Right renal pelvis (tissue), 4 donors: ENCODE measurements at regions not wholly inside any gene's neighbourhood (a gene's known extent, or its start where the extent isn't known, plus 50 kb on each side); places are given as distances from the start of the nearest gene placed in this dataset.
"Not testable (repeated sequence)": the region's sequence is repeated elsewhere in the genome, so short reads cannot be mapped to it uniquely, and the experiment has no call there.

Experiments
- DNase-seq, 4 donors: peaks; one replicate each; pipeline ENCODE4 v3.0.0-alpha.2; 2013; ENCODE audit warnings: low read depth in 4 of 4, low spot score in 3 of 4, missing footprints in 1 of 4

DNA sequence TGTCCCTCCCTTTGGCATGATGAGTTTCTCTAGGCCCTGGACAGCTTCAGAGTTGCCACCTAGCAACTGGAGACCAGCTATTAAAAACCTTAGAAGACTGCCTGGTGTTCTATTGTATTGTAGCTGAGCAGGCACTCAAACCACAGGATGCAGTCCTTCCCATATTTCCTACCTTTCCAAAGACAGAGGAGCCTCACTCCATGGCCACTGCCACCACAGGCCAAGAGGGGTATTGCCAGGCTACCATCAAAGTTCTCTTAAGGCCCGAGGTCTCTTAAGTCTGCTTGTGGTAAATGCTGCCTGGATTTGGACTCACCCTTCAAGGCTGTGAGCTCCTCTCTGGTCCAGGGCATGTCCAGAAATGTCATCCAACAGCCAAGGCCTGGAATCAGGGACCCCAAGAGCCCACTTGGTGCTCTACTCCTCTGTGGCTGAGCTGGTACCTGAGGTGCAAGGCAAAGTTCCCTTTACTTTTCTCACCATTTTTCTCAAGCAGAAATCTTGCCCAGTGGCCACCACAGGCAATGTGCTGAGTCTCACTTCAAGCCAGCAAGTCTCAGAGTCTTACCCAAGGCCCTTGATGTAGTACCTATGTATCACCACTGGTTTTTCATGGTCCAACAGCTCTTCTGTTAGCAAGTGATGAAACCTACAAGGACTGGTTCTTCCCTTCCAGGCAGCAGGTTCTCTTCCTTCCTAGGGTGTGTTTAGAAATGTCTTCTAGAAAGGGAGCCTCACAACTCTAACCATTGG is 269.4 kb downstream of the AMY1C start:
- DNase-seq = no peak

DNA sequence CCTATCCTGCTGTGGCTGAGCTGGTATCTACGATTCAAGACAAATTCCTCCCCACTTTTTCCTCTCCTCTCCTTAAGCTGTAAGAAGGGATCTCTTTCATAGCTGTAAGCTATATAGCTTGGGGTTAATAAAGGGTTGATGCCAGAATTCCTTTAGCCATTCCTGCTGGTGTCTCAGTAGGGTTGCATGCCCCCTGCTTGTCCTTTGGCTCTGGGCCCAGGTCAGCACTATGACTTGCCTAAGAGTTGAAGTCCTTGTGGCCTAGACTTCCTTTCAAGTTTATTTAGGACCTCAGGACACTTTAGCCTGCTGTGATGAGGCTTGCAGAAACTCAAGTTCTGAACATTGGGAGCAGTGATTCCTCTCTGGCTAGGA is 270.0 kb downstream of the AMY1C start:
- no peak for DNase-seq

DNA sequence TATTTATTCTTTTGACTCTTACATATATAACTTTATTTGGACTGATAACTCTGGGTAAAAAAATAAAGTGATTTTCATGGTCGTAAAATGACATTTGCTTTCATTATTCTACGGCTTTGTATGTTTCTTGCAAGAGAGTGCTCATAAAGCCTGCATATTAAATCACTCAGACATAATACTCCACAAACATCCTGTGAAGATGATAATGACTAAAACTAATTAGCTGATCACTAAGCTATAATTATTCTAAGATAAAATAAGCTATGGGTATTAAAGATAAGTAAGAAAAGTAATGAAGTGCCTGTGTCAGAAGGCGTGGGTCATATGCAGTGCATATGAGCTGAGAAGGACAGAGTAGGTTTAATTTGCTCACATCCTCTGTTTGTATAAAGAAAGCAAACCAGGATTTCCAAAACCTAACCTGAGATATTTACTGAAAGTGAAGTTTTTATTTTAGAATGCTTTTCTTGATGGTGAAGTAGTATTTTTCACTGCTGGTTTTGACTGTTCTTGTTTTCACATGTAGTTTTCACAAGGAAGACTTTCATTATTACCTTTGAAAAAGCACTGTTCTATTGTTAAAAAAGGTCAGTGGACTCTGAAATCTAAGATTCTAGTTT is 278.8 kb downstream of the AMY1C start:
- DNase-seq = no peak

DNA sequence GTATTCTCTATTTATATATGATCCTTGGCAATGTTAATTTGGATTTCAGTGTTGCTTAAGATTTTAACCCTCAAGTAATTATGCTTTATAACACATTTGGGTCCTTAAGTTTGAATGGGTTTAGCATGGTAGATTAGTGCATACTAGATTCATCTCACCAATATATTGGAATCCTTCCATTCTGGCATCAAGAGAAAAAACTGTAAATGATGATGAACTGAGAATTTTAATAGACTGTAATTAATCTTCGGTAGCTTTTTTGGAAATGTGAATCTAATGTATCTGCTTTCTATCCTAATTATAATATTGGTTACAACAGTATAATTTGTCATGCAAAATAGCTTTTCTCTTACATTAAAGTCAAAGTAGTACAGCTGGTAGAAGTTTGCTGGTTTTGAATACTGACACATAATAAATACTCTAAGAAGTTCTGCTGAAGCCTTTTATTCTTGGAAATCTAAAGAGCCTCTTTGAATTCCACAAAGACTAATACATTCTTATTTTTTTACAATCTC is 279.8 kb downstream of the AMY1C start:
- no peak for DNase-seq

DNA sequence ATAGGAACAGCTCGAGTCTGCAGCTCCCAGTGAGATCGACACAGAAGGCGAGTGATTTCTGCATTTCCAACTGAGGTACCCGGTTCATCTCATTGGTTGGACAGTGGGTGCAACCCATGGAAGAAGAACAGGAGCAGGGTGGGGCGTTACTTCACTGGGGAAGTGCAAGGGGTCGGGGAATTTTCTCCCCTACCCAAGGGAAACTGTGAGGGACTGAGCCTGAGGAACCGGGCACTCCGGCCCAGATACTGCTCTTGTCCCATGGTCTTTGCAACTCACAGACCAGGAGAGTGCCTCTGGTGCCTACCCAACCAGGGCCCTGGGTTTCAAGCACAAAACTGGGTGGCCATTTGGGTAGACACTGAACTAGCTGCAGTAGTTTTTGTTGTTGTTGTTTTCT is 307.1 kb downstream of the AMY1C start:
- no peak for DNase-seq

DNA sequence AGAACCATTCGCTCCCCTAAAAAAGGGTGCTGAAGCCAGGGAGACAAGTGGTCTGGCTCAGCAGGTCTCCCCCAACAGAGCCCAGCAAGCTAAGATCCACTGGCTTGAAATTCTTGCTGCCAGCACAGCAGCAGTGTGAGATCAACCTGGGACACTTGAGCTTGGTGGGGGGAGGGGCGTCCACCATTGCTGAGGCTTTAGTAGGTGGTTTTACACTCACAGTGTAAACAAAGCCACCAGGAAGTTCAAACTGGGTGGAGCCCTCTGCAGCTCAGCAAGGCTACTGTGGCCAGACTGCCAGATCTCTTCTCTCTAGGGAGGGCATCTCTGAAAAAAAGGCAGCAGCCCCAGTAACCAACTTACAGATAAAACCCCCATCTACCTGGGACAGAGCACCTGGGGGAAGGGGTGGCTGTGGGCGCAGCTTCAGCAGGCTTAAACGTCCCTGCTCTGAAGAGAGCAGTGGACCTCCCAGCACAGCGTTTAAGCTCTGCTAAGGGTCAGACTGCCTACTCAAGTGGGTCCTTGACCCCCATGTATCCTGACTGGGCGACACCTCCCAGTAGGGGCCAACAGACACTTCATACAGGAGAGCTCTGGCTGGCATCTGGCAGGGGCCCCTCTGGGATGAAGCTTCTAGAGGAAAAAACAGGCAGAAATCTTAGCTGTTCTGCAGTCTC is 307.7 kb downstream of the AMY1C start:
- DNase-seq = not testable (repeated sequence)

DNA sequence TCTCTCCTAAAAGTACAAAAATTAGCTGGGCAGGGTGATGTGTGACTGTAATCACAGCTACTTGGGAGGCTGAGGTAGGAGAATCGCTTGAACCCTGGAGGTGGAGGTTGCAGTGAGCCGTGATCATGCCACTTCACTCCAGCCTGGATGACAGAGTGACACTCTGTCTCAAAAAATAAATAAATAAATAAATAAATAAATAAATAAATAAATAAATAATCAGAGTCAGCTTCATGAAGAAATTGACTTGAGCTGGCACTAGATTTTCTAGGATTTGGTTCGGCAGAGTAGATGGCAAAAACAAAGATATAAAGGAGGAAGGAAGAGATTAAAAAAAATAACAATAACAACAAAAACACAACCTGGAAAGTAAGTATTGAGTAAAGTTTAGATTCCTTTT is 311.9 kb downstream of the AMY1C start:
- not testable (repeated sequence) for DNase-seq

DNA sequence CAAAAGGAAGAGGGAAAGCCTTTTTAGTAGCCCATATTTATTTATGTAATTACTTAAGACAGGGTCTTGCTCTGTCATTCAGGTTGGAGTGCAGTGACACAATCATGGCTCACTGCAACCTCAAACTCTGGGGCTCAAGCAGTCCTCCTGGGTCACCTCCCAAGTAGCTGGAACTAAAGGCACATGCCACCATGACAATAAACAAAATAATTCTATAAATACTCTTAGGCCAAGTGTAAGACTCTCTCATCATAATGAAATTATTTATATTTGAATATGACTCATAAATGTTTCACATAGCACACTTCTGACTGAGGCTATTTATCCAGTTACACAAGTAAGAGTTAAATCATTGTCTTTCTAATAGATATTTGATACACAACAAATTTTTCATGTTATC is 314.7 kb downstream of the AMY1C start:
- DNase-seq = no peak

DNA sequence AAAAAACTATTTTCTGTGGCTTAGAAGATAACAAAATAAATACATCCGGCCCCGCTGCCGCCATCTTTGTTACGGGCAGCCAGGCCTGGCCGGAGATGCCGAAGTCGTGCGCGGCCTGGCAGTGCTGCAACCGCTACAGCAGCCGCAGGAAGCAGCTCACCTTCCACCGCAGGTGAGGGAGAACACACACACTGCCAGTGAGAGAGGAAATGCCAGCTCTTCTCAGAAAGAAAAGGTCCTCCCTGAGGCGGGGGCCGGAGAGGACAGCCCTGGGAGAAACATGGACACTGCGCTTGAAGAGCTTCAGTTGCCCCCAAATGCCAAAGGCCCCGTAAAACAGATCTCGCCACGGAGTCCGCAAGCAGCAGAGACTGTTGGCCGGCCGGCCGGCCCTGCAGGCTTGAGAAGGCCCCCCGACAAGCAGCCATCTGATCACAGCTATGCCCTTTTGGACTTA is 323.2 kb downstream of the AMY1C start:
- no peak for DNase-seq

DNA sequence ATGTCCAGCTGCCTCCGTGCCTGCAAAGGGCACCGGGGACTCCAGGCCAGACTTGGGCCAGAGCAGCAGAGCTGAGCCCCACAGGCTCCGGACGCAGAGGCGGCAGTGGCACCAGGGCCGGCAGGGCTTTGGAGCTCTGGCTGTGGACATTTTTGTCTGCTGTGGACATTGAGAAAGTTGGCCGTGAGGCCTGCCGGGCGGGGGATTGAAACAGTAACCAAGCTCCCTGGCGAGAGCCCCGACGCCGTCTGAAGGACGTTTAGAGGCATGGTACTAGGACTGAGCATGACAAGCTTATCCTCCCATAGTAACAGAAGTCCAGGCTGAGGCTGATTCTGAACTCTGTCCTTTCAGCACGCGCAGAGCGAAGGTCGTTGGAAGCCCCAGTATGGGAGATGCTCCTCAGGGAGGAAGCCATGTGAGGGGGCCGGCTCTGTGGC is 323.8 kb downstream of the AMY1C start:
- DNase-seq = no peak

DNA sequence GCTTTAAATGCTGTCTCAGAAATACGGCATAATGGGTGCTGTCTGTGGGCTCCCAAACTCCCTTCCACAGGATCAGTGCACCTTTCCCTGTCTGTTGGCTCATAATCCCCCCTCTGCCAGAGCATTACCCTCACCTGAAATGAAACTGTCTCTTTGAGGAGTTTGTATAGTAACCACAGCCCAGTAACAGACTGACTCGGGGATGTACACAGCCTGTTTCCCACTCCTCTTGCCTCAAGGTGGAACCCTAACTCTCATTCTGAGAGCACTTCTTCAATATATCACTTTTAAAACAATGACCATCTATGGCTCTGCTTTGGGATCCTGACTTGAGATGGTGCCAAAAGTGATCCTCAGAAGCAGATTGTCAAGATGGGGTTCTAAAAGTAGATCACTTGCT is 332.5 kb downstream of the AMY1C start:
- DNase-seq = no peak

DNA sequence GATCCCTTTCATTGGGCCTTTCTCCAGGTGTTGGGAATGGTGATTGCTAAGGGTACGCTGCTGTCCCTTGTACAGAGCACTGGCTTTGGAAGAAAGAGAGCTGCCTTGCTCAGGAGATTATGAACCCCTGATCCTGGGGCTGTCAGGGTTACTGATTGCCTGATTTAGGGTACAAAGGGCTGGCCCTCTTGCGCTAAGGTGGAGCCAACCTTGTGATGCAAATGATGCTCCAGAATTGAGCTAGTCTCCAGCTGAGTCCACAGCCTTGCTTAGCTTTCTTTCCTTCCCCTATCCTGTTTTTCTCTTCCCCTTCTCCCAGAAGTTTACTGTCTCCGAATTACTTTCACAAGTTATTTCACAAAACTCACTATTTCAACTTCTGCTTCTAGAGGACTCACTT is 334.7 kb downstream of the AMY1C start:
- DNase-seq = no peak

DNA sequence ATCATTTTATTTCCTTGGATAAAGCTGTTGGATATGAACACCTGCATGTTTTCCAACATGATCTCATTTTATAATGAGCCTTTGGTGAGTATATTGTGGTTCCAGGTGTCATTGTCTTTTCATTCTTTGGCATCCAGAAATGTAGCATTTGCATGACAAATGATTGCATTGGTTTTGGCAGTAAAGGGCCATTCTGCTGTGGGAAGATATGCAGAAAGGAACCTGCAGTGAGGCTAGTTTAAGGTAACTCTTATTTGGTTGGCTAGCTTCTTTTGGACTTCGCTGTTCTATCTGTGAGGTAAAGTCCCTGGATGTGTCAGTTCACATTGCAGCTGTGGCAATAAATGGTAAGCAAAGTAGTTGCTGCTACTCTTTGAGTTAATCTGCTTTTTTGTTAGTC is 343.0 kb downstream of the AMY1C start:
- DNase-seq = no peak

DNA sequence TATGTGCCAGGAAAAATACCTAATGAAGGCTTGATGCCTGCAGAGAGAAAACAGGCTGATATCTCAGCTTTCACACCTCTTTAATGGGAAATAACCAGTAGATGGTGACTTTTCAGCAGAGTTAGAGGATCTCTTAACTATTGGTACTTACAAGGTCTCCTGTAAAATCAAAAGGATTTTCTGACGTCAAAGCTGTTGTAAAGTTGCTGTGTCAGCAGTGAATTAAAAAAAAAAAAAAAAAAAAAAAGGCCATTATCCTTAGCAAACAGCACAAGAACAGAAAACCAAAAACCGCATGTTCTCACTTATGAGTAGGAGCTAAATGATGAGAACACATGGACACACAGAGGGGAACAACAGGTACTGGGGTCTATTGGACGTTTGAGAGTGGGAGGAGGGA is 349.1 kb downstream of the AMY1C start:
- no peak for DNase-seq

DNA sequence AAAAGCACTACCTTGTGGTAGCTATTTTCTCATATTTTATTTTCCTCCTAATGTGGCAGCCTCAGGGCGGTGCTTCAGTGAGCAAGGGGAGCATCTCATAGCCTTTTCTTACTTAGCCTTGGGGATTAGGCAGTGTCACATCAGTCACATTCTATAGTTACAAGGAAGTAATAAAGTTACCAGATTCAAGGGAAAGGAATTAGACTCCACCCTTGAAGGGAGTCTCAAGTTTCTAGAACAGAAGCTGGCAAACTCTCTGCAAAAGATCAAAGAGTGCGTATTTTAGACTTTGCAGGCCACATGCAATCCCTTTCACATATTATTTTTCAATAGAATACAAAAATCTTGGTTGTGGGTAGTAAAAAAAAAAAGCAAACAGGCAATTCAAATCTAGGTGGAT is 350.4 kb downstream of the AMY1C start:
- peak in 2 of 4 donors; percentile 1 to 2 for DNase-seq

DNA sequence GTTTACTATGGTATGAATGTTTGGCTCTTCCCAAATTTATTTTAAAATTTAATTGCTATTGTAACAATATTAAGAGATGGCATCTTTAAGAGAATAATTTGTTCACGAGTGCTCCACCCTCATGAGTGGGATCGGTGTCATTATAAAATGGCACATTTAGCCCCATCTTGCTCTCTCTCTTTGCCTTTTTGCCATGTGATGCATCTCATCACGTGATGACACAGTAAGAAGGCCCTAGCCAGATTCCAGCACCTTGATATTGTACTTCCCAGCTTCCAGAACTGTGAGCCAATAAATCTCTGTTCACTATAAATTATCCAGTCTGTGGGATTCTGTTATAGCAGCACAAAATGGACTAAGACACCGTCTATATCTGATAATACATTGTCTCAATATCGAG is 355.8 kb downstream of the AMY1C start:
- no peak for DNase-seq

DNA sequence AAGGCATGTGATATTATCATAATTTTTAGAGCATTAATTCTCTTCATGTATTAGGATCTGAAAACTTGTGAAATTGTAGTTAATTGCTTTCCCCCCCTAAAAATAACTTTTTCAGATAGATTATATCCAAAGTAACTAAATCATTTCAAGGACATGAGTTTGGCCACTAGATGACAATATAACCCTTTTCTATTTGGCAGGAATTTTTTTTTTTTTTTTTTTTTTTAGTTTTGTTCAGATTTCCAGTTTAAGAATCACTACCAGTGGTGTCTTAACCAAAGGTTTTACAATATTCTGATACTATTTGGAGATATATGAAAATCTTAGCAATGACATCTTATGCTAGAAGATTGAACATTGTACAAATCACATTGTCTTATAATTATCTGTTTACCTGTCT is 370.8 kb downstream of the AMY1C start:
- DNase-seq = no peak

DNA sequence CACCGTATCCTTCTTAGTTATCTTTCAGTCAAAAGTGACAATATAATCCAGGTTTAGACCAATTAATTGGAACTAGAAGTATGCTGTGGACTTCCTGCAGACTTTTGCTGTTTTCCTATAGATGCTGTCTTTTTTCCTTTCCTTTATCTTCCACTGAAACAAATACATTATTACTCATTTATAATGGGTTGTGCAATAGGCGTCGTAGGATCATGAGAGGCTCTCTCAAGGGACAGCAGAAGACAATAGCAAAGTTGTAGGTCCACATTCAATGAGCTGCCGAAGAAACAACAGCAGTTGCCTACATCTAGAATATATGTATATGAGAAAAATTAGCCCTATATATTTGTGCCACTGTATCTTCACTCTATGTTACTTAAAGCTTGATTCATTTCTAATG is 371.6 kb downstream of the AMY1C start:
- DNase-seq = no peak

DNA sequence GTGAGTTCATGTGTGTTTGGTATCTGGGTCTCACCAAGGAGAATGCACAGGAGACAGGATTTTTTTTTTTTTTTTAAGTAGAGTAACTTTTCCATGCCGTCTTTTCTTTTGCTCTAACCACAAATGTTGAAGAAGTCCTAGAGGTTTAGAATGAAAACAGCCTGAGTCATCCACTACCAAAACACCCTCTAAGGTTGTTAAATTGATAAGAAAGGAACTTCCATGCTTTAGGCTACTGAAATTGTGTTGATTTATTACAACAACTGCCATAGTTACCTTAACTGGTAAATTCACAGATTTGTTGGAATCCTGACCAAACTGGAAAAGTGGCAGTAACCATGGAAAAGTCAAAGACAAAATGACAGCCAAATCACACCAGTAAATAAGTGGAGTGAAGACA is 375.6 kb downstream of the AMY1C start:
- no peak for DNase-seq

DNA sequence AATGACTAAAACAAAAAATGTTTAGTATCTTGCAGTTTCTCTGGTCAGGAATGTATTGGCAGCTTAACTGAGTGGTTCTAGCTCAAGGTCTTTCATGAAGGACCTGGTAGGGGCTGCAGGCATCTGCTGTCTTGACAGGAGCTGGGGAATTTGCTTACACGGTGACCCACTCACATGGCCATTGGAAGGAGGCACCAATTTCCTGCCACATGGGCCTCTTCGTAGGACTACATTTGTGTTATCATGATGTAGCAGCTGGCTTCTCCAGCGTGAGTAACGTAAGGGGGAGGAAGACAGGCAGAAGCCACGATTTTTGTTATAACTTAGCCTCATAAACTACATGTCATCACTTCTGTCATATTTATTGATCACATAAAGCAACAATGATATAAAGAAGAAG is 376.3 kb downstream of the AMY1C start:
- DNase-seq = no peak

DNA sequence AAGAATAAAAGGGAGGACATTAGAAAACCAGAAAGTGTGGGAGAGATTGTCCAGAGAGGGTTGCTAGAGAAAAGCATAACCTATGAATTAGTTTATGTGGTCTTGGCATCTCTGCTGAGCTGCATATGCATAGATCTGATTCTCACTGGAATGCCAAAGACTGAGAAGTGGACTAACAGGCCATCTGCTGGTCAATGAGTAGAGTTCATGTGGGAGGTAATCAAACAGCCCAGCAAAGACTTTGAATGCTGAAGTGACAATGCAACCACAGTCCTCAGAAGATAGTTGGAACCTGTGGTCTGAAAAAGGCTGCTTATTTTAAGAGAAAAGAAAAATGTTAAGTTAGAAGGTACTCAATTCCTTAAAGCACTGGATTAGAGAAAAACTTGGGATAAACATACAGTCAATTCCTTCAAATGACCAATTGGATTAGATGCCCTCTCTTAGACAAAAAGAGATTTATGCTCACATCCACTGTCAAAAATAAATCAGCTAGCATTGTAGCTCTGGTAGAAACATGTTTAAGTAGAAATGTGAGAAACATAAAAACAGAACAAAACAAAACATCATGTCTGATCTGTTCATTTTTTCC is 382.8 kb downstream of the AMY1C start:
- DNase-seq = peak in 3 of 4 donors; percentile 12 to 22 (median 22)
